ENCODE measurements at regions not wholly inside any gene's neighbourhood (a gene's known extent, or its start where the extent isn't known, plus 50 kb on each side); places are given as distances from the start of the nearest gene placed in this dataset.

DNA sequence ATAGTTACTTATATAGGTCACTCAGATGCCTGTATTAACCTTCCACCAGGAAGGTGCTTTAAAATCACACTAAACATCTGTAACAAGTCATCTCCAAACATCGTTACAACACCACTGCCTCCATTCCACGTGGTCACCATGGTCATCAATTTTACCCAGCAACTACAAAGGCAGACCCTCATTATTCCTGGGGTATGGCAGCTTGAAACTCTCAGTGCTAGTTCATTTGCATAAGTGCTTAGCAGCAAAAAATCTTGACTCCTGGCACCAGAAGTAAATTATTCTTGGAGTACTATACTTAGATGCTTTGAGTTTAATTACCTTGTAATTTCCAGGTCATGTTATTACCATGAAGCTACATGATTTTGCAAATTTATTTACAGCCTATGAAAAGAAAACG, 250.6 kb downstream of the KBTBD8 start:
- TF ChIP-seq POLR2G (IDR thresholded peaks at IDR 0.05; ENCODE audit: low read depth, low read length), result no peak
- TF ChIP-seq NR3C1 (CRISPR knock-in tag; IDR thresholded peaks at IDR 0.05), result no peak
- TF ChIP-seq SIRT6 (IDR thresholded peaks at IDR 0.05; ENCODE audit: low read depth, low read length), result no peak
- TF ChIP-seq NCOA2 (IDR thresholded peaks at IDR 0.05; ENCODE audit: partially characterized antibody in 2 of 2), result no peak
- TF ChIP-seq FOXP1 (CRISPR knock-in tag; IDR thresholded peaks at IDR 0.05), result no peak
- no peak for TF ChIP-seq TEAD1 (CRISPR knock-in tag; IDR thresholded peaks at IDR 0.05)
- no peak for TF ChIP-seq POLR2A (conservative IDR thresholded peaks at IDR 0.05)
- no peak for TF ChIP-seq ZNF431 (CRISPR knock-in tag; IDR thresholded peaks at IDR 0.05)
- no peak for TF ChIP-seq FOS (IDR thresholded peaks at IDR 0.05; ENCODE audit: extremely low read depth, insufficient read length)
- TF ChIP-seq JUNB (CRISPR knock-in tag; conservative IDR thresholded peaks at IDR 0.05), result no peak
- no peak for TF ChIP-seq RBM17 (IDR thresholded peaks at IDR 0.05; ENCODE audit: borderline replicate concordance, low read depth, low read length)
